ENCODE measurements at regions not wholly inside any gene's neighbourhood (a gene's known extent, or its start where the extent isn't known, plus 50 kb on each side); places are given as distances from the start of the nearest gene placed in this dataset.

- TF ChIP-seq CTCF (IDR thresholded peaks at IDR 0.05): no peak
- Histone ChIP-seq H3K27me3 (ENCODE audit: control insufficient read depth in 2 of 2, insufficient read depth in 2 of 2, low read length in 2 of 2) (no peaks in the 10 kb centered on the region), H3K9ac (ENCODE audit: insufficient read depth, low read length, poor library complexity, severe bottlenecking) (no peak overlapping the region), H3K36me3 (replicated peaks in 1 of 2; ENCODE audit: control insufficient read depth in 1 of 2, insufficient read depth in 2 of 2, low read length in 2 of 2) (no peaks in the 10 kb centered on the region), H3K9me3 (replicated peaks in 1 of 2; ENCODE audit: control insufficient read depth in 1 of 2, insufficient read depth in 1 of 2, low read length in 2 of 2) (peaks cover 47 to 51% of the 10 kb centered on the region in 2 donors), H3K4me3 (replicated peaks in 1 of 3; ENCODE audit: low read depth in 2 of 3, low read length in 3 of 3) (no peak overlapping the region), H3K79me2 (ENCODE audit: insufficient read depth, low read length) (no peaks in the 10 kb centered on the region), H3K4me1 (ENCODE audit: control insufficient read depth in 1 of 2, insufficient read depth in 2 of 2, low read length in 2 of 2) (no peaks in the 10 kb centered on the region), H4K20me1 (ENCODE audit: insufficient read depth, low read length) (no peaks in the 10 kb centered on the region), H3K27ac (ENCODE audit: low read depth in 1 of 2, low read length in 2 of 2) (no peak overlapping the region), H3K4me2 (replicated peaks; ENCODE audit: extremely low read depth, low read length, poor library complexity, severe bottlenecking) (no peak overlapping the region), H2AFZ (ENCODE audit: insufficient read depth, low read depth, low read length, poor library complexity, severe bottlenecking) (no peak overlapping the region)
- Mint-ChIP-seq H3K27ac (no peak overlapping the region), H3K9me3 (peaks cover 27 to 62% (median 55%) of the 10 kb centered on the region in 7 donors), H3K27me3 (ENCODE audit: low read depth in 3 of 3) (peaks cover 2 to 3% (median 2%) of the 10 kb centered on the region in 3 donors), H3K36me3 (peaks cover 0 to 3% of the 10 kb centered on the region in 2 donors), H3K4me1 (no peaks in the 10 kb centered on the region), H3K4me3 (no peak overlapping the region)
- intact Hi-C loops (cut with micrococcal nuclease): no loop called here
- DNase-seq: no peak
- no CpG with 5 or more reads among the region's 2 CpGs for WGBS (ENCODE audit: insufficient coverage)
These were observed 53.4 kb upstream of the GJB6 start for GRCh38 chr13:20285530-20285929.

All from CD14-positive monocyte (primary cell).